SU-DHL-6 (cell line): ENCODE measurements at regions not wholly inside any gene's neighbourhood (a gene's known extent, or its start where the extent isn't known, plus 50 kb on each side); places are given as distances from the start of the nearest gene placed in this dataset.
"Not testable (repeated sequence)": the region's sequence is repeated elsewhere in the genome, so short reads cannot be mapped to it uniquely, and the experiment has no call there.

ENCODE experiments used
- H2AFZ ChIP-seq: fragments of 200-600 bp; sonication (generic); 2 replicates; pipeline ENCODE4 v1.6.1; 2014; ENCODE audit warnings: low read depth, mild to moderate bottlenecking, moderate library complexity, mixed read lengths, antibody characterized with exemption, low read length; ENCODE audit not compliant: severe bottlenecking
- H3F3A ChIP-seq: fragments of 200-600 bp; shearing (Covaris generic); 2 replicates; pipeline ENCODE4 v1.6.0; 2016; ENCODE audit warnings: antibody characterized with exemption, mild to moderate bottlenecking; ENCODE audit not compliant: insufficient read depth
- H3K27ac ChIP-seq: fragments of 200-600 bp; sonication (generic); 2 replicates; pipeline ENCODE4 v1.5.1; 2016; ENCODE audit warnings: low read depth, mild to moderate bottlenecking, low read length, moderate library complexity, mixed read lengths
- H3K27me3 ChIP-seq: fragments of 200-600 bp; sonication (generic), shearing (Covaris generic); 2 replicates; pipeline ENCODE4 v1.6.0; 2014; ENCODE audit warnings: mild to moderate bottlenecking, low read length
- H3K36me3 ChIP-seq: fragments of 200-600 bp; sonication (generic); 2 replicates; pipeline ENCODE4 v1.6.1; 2014; ENCODE audit warnings: mild to moderate bottlenecking, low read length, mixed read lengths
- H3K4me2 ChIP-seq: fragments of 300-600, 200-600 bp; shearing (Covaris generic), sonication (generic); 2 replicates; pipeline ENCODE4 v1.6.0; 2014; ENCODE audit warnings: low read length, low read depth, mild to moderate bottlenecking; ENCODE audit not compliant: poor library complexity, severe bottlenecking
- H3K4me3 ChIP-seq: fragments of 200-600 bp; sonication (generic); 2 replicates; pipeline ENCODE4 v1.5.1; 2014; ENCODE audit warnings: antibody characterized with exemption, low read length, mild to moderate bottlenecking, mixed read lengths; ENCODE audit not compliant: insufficient read depth, poor library complexity, severe bottlenecking
- H3K79me2 ChIP-seq: fragments of 200-600 bp; sonication (generic); 2 replicates; pipeline ENCODE4 v1.6.1; 2014; ENCODE audit warnings: mild to moderate bottlenecking, low read length, moderate library complexity; ENCODE audit not compliant: insufficient read depth
- H3K9ac ChIP-seq: fragments of 200-600 bp; sonication (generic); 2 replicates; pipeline ENCODE4 v1.7.0; 2014; ENCODE audit warnings: mild to moderate bottlenecking, low read length
- H3K9me2 ChIP-seq: fragments of 200-600 bp; sonication (generic); replicated peaks from 2 replicates; pipeline ENCODE4 v1.6.1; 2014; ENCODE audit warnings: low read length; ENCODE audit not compliant: insufficient read depth
- H3K9me3 ChIP-seq: fragments of 200-600 bp; sonication (generic); 2 replicates; pipeline ENCODE4 v1.6.1; 2014; ENCODE audit warnings: low read length, mixed read lengths; ENCODE audit not compliant: insufficient read depth
- H4K20me1 ChIP-seq: fragments of 200-600 bp; sonication (generic); 2 replicates; pipeline ENCODE4 v1.6.1; 2014; ENCODE audit warnings: low read depth, mild to moderate bottlenecking, antibody characterized with exemption, low read length, moderate library complexity, mixed read lengths
- CTCF ChIP-seq: fragments of 200-600 bp; sonication (generic); IDR thresholded peaks from one replicate; pipeline ENCODE4 v1.5.1; 2017; ENCODE audit warnings: antibody characterized with exemption, mild to moderate bottlenecking, low read length, moderate library complexity; ENCODE audit not compliant: insufficient read depth, poor library complexity, severe bottlenecking
- EZH2phosphoT487 ChIP-seq: fragments of 200-600 bp; sonication (generic), shearing (Covaris generic); conservative IDR thresholded peaks from 2 replicates; pipeline ENCODE4 v1.6.1; 2018; ENCODE audit warnings: mild to moderate bottlenecking, antibody characterized with exemption, low read length, moderate library complexity, mixed read lengths

GRCh38 chr6:112936079-112936472 is 588.9 kb downstream of the RFPL4B start:
- Histone ChIP-seq H3F3A (no peaks in the 10 kb centered on the region), H3K27me3 (no peaks in the 10 kb centered on the region), H3K9me3 (no peaks in the 10 kb centered on the region), H2AFZ (no peak overlapping the region), H3K4me3 (no peak overlapping the region), H3K27ac (no peak overlapping the region), H3K79me2 (no peaks in the 10 kb centered on the region), H3K36me3 (no peaks in the 10 kb centered on the region), H3K4me2 (no peak overlapping the region), H3K9me2 (no peaks in the 10 kb centered on the region), H3K9ac (no peak overlapping the region), H4K20me1 (no peaks in the 10 kb centered on the region)
- TF ChIP-seq EZH2phosphoT487 (no peak), CTCF (no peak)

GRCh38 chr6:112936504-112936903 is 589.4 kb downstream of the RFPL4B start:
- Histone ChIP-seq H3K9me3 (no peaks in the 10 kb centered on the region), H3K79me2 (no peaks in the 10 kb centered on the region), H3K27ac (no peak overlapping the region), H3K4me2 (no peak overlapping the region), H3K4me3 (no peak overlapping the region), H3K9me2 (no peaks in the 10 kb centered on the region), H4K20me1 (no peaks in the 10 kb centered on the region), H3F3A (no peaks in the 10 kb centered on the region), H3K36me3 (no peaks in the 10 kb centered on the region), H3K9ac (no peak overlapping the region), H2AFZ (no peak overlapping the region), H3K27me3 (no peaks in the 10 kb centered on the region)
- TF ChIP-seq EZH2phosphoT487 (no peak), CTCF (no peak)

GRCh38 chr6:112937690-112938089 is 590.6 kb downstream of the RFPL4B start:
- not testable (repeated sequence) for H3K79me2 ChIP-seq, H3K9me3 ChIP-seq, H3F3A ChIP-seq, H3K9ac ChIP-seq, H3K9me2 ChIP-seq, H3K4me2 ChIP-seq, H3K27ac ChIP-seq, H3K27me3 ChIP-seq, H3K36me3 ChIP-seq, H3K4me3 ChIP-seq, H4K20me1 ChIP-seq, H2AFZ ChIP-seq

GRCh38 chr6:112938650-112939049 is 591.5 kb downstream of the RFPL4B start:
- Histone ChIP-seq H3F3A (no peaks in the 10 kb centered on the region), H3K27me3 (no peaks in the 10 kb centered on the region), H4K20me1 (no peaks in the 10 kb centered on the region), H3K27ac (no peak overlapping the region), H3K79me2 (no peaks in the 10 kb centered on the region), H3K9me3 (no peaks in the 10 kb centered on the region), H3K9ac (no peak overlapping the region), H3K9me2 (no peaks in the 10 kb centered on the region), H3K36me3 (no peaks in the 10 kb centered on the region), H2AFZ (no peak overlapping the region), H3K4me3 (no peak overlapping the region), H3K4me2 (no peak overlapping the region)
- TF ChIP-seq CTCF (no peak), EZH2phosphoT487 (no peak)
